GM18519 (cell line): ENCODE measurements at regions not wholly inside any gene's neighbourhood (a gene's known extent, or its start where the extent isn't known, plus 50 kb on each side); places are given as distances from the start of the nearest gene placed in this dataset.
A peak's percentile ranks its signal among the peaks of the same experiment; 100 is the strongest.

ENCODE experiments used
- ATAC-seq: cut with Tn5 transposase; IDR thresholded peaks from one replicate; pipeline ENCODE4 v1.9.1; 2021; ENCODE audit warnings: mild to moderate bottlenecking, moderate library complexity; ENCODE audit not compliant: unreplicated experiment, low FRiP score

DNA sequence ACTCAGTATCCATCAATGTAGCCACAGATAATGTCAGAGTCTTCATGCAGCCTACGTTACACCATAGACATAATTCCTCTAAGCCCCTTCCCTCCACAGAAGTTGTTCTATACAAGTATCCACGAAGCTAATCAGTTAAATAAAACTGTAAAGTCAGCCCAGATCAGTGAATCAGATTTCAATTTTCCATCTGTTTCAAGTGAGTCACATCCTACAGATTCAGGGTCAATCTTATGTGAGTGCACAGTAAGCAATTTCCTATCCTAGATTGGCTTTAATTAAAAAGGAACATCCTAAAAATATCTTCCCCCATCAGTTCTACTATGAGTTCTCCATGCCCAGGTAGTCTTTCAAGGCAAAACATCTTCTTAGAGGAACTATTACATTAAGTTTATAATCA is 402.5 kb downstream of the EFNA5 start:
- ATAC-seq, result no peak

DNA sequence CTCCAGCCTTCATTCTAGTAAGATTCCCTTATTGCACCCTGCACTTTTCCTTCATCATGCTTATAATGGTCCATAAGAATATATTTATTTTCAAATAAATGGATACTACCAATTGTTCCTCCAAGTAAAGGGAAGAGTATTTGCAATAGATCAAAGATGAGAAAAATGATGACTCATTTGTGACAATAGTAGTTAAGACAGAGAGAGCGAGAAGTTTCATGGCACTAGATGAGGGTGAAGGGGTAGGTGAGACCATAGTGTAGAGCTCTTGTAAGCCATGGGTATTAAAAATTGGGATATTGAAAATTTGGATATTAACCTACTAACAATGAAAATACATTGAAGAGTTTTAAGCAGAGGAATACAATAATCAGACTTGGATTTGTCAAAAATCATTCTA is 404.6 kb downstream of the EFNA5 start:
- ATAC-seq, result no peak

DNA sequence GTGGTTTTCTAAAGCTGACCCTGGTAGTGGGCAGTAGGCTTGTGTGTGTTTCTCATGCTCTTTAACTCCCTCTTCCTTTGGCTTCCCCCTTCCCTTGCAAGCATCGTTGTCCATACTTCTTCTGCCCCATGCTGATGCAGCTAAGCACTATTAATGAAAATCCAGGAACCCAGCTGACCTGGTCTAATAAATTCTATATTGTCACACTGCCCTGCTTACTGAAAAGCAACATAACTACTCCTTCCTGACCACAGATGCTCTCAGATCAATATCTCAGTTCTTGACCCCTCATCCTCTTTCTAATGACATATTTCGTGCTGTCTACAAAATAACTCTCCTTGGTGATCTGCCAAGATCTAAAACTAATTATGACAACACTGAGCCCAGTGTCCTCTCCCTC is 405.5 kb downstream of the EFNA5 start:
- no peak for ATAC-seq

DNA sequence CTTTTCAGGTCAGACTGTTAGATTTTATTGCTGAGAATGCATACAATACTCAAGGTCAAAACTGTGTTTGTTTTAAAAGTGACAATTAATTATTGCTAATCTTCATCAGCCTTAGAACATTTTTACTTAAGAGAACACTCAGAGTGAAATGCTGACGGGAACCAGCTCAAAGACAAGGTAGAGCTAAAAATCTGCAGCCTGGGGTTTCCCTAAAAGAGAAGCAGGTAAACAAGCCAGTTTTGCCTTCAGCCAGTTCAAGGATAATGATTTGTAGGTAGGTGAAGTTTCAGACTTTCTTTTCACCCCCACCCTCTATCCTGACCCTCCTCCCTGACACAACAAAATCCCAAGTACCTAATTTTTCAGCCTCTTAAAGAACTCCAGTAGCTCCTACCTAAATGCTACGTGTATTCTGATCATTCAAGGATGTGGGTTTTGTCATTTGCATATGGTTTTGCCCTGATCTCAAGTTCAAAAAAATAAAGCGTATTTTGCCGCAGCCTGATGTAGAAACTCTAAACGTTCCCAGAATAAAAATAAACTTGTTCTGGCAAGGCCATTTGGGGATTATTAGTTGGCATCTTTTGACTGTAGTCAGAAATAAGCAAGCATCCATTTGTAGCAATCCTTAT is 407.2 kb downstream of the EFNA5 start:
- peak; percentile 91 for ATAC-seq

DNA sequence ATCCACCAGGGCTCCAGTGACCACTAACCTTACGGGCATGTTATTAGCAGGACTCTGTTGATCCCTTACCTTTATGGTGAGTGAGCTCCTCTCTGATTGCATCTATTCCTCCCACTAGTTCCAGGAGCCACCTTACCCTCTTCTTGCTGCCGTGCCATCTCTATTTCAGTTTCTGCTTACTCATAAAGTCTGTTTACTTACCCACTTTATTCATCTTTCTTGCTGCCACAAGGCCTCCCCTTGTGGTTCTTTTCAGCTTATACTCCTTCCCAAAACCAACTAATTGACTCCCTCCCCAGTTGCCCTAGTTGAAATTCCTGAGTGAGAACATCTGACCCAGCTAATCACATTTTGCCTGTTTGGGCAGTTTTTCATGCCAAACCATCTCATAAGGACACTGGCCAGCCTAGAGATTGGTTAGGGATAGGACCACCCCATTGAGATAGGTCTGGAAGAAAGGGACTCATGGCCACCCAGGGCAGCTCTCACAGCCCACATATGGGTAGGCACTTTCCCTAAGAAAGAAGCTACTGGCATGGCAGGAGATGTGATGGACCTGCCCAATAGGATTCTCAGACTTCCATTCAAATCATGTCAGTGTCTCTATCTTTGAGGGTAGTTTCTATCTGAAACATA is 412.7 kb downstream of the EFNA5 start:
- no peak for ATAC-seq

DNA sequence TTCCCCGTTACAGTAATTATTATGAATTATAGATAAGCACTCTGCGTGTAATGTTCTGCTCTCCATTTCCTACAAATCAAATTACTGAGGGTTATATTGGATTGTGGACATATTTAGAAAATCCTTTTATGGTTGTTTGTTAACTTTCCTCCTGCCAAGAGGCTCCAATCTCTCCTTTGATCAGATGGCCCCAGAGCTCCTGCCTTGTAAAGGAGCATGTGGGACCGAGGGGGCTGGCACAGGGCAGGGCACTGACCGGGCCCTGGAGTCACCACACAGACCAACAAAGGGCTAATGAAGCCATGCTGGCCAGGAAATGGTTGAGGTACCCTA is 415.9 kb downstream of the EFNA5 start:
- no peak for ATAC-seq

DNA sequence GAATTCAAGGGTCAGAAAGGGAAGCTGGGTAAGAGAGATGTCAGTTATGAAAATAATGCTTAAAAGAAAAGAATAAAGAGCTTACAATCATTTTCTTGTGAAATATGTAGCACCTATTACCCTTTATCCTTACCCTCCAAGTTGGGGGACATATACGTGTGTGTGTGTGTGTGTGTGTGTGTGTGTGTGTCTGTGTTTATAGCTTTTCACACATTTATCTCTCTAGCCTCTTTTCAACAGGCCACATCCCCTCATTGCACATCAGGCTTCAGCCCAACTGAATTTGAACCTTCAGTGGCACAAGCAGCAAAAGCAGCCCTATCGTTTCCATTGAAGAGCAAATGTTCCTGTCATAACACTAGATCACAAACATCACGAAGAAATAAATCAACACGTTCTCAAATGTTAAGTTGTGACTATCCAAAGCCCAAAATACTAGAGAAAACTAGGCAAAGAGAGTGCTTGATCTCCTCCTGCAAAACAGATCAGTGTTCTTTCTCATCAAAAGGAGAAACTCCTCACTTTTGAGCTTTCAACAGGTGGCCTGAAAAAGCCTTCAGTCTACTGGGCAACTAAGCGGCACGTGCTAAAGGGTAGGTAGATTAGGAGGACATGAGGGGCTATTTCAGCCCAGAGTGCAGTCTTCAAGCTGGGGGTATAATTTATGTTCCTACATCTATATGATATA is 416.4 kb downstream of the EFNA5 start:
- ATAC-seq, result no peak

DNA sequence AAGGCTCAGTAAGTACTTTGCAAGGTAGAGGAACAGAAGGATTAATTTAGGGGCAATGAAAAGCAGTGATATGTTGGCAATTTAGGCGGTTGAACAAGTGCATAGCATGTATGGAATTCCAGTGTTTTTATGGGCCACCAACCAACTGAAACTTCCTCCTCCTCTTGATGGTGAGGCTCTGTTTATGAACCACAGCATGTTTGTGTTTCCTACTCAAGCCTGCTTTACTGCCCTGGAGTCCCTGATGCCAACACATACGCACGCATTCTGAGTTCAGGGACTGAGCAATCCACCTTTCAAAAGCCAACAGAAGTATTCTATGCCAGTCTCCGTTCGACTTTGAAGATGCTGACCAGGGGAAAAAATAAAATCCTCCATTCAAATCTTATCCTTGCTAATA is 417.5 kb downstream of the EFNA5 start:
- no peak for ATAC-seq

DNA sequence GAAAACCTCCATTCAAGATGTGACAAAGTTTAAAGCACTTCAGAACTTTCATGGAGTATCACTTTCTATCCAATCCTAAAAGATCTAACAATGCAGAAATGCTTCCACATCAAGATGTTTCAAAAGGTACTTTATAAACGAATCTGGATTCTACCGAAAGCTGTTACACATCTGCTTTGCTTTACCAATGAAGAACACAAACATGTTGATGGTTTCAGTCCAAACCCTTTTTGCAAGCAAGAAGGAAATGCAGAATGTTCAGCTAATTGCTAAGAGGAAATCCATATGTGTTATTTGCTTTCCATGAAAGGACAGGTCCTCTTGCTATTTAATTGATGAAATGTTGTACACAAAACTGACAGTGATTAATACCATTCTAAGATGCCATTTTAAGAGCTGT is 419.6 kb downstream of the EFNA5 start:
- no peak for ATAC-seq

DNA sequence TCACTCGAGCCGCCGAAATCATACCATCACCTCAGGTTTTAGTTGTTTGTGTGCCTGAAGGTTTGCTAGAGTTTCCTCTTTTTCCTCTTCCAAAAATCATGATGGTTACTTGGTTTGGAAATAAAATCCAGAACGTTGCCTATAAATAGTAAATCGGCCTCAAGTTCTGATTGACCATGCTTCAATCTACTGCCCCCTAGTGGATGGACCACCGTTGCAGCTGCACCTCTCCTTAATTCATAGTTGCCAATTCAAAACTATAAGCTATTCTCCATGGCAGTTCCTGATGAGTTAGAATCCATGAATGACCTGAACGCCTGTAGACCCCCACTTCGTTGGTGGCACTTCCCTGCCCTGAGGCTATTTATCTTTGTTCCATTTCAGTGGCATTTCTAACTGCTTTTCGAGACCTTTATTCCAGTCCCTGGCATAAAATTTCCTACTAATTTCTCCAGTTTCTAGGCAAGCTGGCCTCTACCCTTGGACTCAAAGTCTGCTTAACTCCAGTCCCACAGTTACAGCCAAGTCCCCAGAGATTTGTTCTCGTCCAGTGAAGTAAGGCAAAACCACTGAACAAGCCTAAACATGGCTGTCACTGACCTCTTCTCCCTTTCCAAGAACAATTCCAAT is 422.6 kb downstream of the EFNA5 start:
- ATAC-seq, result no peak

DNA sequence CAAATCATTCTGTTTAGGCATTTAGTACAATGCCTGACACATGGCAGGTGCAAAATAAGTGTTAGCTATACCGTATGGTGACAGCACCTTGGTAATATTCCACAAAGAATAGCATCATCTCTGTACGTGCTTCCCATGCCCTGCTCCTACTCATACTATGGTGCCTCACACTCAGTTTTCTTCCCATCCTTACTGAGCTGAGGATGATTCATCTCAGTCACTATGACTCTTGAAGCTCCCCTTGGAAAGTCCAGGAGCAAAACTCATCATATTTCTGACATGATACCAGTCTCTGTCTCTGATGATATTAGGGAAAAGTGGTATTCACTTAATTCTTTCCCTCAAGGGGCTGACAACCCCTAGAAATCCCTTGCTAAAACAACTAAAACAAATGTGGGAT is 423.3 kb downstream of the EFNA5 start:
- no peak for ATAC-seq

DNA sequence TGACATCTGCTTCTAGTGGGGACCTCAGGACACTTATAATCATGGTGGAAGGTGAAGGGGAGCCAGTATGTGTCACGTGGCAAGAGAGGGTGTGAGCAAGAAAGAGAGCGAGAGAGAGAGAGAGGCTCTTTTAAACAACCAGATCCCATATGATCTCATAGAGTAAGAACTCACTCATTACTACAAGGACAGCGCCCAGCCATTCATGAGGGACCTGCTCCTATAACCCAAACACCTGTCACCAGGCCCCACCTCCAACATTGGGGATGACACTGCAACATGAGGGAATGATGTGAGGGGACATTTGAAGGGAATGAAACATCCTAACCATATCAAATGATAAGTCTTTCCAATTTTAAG is 427.5 kb downstream of the EFNA5 start:
- no peak for ATAC-seq

DNA sequence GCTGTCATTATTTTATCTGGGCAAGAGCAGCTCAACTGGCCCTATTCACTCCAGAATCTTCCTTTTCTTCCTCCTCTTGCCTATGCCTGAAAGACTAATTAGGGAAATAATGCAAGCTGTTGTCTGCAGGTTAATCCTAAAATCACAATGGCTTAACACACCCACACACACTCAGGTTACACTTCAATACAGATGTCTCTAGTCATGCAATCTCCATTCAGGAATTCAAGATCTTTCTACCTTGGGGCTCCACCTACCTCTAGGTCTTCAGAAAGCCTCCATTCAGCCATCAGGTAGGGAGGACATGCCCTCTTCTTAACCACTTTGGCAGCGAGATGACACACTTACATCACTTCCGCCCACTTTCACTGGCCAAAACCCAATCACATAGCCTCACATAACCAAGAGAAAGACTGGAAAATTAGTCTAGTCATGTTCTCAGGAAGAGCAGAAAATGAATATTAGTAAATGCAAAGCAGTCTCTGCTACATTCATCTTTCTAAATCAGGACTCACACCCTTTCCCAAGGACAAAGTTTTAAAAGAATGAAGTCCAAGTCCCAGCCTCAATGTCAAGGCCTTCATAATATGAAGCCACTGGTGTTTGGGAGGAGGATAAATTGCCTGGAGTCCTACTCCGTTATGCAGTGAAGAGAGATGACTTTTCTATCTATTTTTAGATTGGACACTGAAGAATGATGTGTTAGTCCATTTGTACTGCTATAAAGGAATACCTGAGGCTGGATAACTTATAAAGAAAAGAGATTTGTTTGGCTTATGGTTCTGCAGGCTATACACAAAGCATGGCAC is 428.1 kb downstream of the EFNA5 start:
- no peak for ATAC-seq

DNA sequence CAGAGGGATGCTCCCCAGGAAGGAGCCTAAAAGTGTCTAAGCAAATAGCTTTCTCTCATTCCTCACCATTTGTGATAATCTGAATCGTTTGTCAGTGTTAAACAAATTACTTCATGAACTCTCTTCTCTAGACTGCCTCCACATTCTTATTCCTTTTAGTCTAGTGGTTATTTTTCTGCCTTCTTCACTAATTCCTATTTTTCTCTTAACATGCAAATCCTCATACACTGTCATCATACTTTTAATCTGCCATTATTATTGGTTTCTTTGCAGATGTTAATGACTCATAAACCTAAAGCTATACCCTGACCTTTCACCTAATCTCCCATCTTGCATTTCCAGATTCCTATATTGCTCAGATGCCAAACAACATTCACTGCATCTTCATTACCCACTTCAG is 428.9 kb downstream of the EFNA5 start:
- ATAC-seq, result no peak

DNA sequence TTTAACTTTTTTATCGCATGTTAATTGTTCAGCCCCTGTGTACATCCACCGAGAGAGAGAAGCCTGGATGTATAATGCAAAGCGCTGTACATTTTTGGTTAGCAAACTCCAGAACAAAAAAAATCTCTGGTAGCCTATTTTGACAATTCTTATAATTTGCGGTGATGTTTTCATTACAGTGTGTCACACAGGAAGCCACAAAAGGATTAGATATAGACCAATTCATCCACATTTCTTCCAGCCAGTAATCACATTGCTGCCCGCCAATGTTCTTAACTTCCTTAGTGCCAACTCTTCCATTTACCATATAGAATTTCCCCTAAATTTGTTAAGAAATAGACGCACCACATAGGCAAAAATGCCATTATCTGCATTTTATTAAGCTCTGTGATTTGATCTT is 435.6 kb downstream of the EFNA5 start:
- no peak for ATAC-seq

DNA sequence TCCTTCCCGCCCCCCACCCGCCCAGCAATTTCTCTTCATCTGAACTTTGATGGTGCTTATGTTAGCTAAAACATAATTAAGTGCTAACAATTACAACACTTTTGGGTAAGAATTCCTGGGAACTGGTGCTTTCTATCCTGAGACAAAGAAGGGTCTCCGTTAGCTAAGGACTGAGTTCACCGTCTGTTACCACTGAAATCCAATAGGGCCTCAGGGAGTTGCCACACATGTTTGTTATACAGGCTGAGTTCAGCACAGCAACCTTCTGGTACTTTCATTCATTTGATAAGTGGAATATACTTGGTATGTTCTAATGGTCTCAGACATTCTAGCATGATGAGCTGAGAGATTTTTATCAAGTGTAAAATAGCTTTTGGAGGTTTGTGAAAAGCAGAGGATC is 437.9 kb downstream of the EFNA5 start:
- ATAC-seq, result no peak

DNA sequence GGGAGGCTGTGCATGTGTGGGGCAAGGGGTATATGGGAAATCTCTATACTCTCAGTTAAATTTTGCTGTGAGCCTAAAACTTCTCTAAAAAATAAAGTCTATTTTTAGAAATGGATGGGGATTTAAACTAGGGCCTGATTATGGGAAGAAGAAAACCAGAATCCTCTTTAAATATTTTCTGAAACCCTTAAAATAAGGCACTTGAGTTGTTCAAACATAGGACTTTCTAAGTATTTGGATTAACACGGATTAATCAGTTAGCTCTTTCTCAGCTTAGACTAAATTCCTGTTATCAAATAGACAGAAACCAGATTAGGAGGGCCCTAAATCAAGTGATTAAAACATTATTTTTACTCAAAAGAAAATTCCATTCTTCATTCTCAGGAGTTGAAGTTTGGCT is 438.4 kb downstream of the EFNA5 start:
- ATAC-seq, result no peak

DNA sequence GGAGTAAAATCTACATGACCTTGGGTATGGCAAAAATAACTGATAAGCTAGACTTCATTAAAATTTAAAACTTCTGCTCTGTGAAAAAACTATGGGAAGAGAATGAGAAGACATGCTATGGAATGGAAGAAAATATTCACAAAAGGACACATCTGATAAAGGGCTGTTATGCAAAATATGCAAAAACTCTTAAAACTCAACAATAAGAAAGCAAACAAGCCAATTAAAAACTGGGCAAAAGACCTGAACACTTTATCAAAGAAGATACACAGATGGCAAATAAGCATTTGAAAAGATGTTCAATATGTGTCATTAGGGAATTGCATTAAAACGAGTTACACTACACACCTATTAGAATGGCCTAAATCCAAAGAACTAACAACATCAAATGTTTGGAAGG is 439.5 kb downstream of the EFNA5 start:
- no peak for ATAC-seq

DNA sequence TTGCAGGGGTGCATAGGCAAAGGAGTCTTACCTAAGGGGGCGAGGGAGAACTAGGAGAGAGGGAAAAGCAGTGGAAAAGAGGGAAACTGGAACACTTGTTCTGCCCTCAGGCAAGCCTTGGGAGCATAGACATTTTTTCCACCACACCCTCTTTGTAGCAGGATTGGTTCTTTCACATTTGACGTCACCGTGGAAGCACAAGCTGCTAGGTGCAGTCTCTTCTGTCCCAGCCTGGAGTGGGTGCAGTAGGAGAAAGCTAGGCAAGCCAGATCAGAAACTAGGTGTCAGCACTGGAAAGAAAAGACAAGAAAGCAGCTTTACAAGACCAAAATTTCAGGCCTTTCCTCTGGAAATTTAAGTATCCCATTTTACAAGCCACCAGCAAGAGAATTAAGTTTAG is 440.4 kb downstream of the EFNA5 start:
- ATAC-seq, result no peak

DNA sequence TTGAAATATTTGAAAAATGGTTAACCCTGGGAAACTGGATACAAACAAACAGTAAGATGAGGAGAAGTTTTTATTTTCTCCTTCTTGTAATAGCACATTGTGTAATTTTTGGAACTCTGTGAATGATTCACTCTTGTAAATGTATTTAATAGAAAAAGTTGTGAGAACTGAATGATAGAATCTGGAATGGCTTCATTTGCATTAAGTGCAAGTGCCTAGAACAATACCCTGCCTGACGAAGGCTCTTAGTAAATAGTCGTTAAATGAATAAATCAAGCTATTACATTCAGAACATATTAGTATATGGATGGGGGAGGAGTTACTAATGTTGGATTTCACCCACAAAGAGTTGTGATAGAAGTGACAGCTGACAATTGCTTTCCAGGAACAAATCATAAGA is 442.5 kb downstream of the EFNA5 start:
- ATAC-seq, result no peak

DNA sequence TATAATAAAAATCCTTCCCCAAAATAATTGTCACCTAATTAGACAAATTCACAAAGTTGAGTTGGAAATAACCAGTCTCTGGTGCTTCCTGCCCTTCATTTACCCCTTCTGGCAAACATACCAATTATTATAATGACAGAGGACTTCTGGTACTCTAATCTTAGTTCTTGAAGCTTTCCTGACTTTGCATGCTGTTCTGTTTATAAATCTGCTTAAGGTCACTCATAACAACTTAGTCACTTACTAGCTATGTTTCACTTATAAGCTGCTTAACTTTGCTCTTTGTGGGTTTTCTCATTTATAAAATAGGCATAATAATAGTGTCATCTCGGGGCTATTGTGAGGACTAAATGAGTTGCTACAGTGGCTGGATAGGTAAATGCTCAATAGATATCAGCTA is 446.5 kb downstream of the EFNA5 start:
- ATAC-seq, result no peak
